Myocyte (in vitro differentiated cells): ENCODE measurements at regions not wholly inside any gene's neighbourhood (a gene's known extent, or its start where the extent isn't known, plus 50 kb on each side); places are given as distances from the start of the nearest gene placed in this dataset.
"Not testable (repeated sequence)": the region's sequence is repeated elsewhere in the genome, so short reads cannot be mapped to it uniquely, and the experiment has no call there.

ENCODE experiments used
- DNase-seq: peaks from one replicate; pipeline ENCODE4 v3.0.0-alpha.2; 2012; ENCODE audit warnings: low read depth

- no peak for DNase-seq
These were observed 429.1 kb downstream of the ACTR3B start for GRCh38 chr7:153188630-153189029.

- no peak for DNase-seq
These were observed 430.9 kb downstream of the ACTR3B start for GRCh38 chr7:153190452-153190851.

DNA sequence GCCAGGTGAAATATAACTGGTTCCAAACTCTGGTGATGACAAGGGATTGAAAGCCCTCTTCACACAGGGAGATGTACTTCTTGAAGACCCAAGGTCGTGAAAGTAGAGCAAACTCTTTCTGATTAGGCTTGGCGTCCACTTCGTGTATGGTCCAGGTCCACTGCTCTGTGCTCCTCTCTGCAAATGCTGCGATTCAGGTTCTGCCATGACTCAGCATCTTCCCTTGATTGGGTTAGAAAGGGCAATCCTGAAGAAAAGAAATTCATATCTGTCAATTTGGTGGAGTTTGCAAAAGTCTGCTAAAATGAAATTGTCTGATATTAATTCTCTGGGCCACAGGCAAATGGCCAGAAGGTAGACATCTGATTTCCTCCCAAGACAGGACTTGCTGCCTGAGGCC is 431.4 kb downstream of the ACTR3B start:
- DNase-seq, result no peak

- DNase-seq, result no peak
These were observed 433.6 kb downstream of the ACTR3B start for GRCh38 chr7:153193144-153193595.

GRCh38 chr7:153217032-153217431 is 457.5 kb downstream of the ACTR3B start:
- DNase-seq, result no peak

DNA sequence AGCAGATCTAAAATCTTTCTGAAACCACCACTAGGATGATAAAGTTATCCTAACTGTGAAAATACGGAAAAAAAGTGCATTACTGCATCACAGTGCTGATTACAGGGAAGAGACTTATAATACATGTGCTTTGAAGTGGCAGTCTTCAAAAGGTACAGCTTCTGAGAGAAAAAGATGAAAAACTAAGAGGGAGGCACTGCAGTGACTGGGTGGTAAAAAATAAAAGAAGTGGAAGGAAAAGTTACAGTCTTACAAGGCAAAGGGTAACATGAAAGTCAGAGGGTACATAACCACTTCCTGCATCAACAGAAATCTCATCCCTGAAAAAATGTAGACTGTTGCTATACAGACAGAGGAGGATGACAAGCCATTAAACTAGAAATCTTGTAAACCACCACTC is 465.3 kb downstream of the ACTR3B start:
- no peak for DNase-seq

- not testable (repeated sequence) for DNase-seq
These were observed 485.6 kb downstream of the ACTR3B start for GRCh38 chr7:153245136-153245535.

GRCh38 chr7:153245809-153246208 is 486.3 kb downstream of the ACTR3B start:
- DNase-seq, result peak; percentile 25

DNA sequence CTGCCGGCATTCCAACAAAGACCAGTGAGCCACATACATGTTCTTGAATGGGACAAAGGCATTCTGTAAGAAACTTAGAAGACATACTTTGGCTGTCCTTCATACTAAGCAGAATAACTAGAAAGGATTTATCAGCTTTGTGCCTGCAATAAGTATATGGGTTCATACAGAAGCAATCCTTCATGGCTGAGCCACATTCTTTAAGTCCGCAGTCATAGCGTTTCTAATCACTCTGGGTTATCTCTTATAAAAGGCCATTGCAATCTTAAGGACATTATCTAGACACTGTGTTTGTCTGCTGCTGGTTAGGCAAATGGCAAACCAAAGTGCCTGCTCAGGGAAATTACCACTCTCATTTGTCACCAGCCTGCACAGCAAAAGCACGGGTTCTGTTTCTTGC is 488.4 kb downstream of the ACTR3B start:
- no peak for DNase-seq

GRCh38 chr7:153258686-153259085 is 499.1 kb downstream of the ACTR3B start:
- no peak for DNase-seq

- no peak for DNase-seq
These were observed 516.8 kb downstream of the ACTR3B start for GRCh38 chr7:153276394-153276793.

DNA sequence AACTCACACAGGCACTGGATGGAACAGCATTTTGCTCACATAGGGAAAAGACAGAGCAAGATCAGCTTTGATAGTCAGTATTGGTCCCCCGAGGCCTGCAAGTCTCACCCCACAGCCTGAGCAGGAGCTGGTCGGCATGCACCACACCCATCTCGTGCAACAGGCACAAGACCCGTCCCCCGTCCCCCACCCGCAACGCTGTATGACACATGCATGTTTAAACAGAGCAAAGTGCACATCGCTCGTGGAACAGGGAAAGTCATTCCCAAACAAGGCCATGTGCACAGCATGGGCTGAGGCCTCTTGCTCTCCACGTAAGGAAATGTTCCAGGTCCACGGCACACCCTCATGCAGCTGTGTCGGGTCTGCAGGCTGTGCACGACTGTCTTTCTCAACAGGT is 527.2 kb downstream of the ACTR3B start:
- no peak for DNase-seq

DNA sequence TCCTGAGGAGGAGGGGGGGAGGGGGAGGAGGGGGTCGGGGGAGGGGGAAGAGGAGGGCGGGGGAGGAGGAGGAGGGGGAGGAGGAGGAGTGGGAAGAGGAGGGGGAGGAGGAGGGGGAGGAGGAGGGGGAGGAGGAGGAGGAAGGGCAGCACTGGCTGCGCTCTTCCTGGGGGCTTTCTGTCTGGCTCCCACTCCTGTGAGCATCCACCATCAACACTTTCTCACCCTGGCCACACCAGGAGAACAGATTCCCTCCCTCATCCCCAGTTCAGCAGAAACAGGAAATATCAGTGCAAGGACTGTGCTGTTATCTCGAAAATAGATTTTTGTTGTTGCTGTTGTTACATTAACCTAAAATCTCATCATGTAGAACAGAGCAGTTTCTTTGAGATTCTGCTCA is 530.5 kb downstream of the ACTR3B start:
- DNase-seq, result no peak

DNA sequence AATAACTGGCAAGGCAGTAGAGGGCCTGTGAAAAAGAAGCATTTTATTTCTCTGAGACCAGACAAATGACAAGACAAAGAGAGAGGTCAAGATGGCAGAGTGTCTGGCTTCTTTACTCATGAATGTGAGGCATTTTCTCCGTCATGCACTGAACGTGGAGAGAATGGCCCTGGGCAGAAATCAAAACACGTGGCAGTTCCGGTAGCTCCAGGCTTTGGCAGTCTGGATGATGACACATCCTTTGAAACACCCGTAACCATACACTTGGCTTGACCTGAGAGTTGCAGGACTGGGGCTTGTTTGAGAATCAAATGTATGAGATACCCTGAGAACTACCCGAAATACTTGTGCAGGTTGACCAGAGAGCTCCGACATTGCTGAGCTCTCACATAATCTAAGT is 537.6 kb downstream of the ACTR3B start:
- no peak for DNase-seq

DNA sequence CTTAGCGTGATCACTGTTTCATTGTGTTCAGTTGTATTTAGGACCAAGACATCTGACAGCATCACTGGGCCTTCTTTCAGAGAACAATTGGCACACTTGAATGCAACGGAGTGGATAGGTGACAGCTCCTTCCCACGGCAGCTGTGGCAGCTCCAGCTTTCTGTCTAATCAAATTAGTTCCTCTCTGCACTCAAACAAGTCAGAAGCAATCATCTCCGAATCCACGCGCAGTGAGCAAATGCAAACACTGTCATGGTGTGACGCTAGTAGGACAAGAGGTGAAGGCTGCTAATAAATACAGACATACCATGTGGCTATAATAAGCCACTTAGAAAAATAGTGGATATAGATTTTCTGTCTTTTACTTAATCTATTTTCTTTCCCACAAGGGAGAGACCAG is 542.4 kb downstream of the ACTR3B start:
- DNase-seq, result no peak

DNA sequence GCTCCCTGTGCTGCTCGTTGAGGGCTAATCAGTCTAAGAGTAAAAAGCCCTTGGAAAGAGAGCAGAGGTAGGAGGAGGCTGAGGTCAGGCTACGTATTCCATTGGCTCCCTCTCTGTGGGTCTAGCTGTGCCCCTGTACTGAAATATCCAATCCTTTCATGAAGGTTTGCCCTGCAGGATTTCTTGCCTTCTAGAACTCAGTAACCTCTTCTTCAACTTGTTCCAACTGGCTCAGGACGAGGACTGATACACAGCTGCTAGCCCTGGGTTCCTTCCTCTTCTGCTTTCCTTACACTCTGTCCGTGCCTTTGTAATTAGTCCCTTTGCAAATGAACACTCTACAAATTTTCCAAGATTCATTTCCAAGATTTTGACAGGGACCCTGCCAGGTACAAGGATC is 560.5 kb downstream of the ACTR3B start:
- DNase-seq, result no peak

GRCh38 chr7:153320681-153321080 is 561.1 kb downstream of the ACTR3B start:
- DNase-seq, result no peak

DNA sequence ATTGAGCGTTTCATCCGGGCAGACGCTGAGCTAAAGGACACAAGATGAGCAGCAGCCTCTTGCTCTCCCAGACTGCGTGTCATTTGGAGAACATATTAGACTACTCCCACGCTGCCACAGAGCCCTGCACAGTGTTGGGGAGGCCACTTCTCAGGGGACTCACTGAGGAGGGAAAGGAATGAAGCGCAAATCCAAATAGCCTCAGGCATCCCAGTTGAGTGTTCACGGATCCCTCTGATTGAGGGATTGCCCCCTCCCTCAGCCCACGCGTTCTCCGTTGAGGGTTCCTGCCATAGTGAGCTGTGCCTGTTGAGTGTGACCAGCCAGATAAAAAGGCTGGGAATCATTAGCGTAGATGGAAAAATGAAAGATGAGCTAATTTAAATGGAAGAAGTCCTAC is 563.4 kb downstream of the ACTR3B start:
- no peak for DNase-seq

DNA sequence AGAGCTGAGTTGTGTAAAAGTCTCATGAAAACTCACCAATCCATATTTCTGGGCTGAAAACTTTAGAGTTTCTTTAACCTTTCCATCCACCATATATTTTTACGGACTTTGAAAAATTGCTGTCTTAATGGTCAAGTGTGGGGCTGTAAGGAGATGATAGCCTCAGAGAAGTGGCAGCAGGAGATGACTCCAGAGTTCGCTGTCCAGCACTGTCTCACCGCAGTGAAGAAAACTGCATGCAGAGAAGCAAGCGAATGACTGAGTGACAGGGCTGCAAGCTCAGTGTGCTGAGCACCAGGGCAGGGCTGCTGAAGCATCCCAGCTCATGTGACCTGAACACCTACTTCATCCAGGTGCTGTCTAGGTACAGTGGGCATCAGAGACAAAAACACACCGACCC is 564.5 kb downstream of the ACTR3B start:
- no peak for DNase-seq

GRCh38 chr7:153327683-153328082 is 568.1 kb downstream of the ACTR3B start:
- no peak for DNase-seq

GRCh38 chr7:153331427-153331826 is 571.9 kb downstream of the ACTR3B start:
- no peak for DNase-seq

- no peak for DNase-seq
These were observed 594.5 kb downstream of the ACTR3B start for GRCh38 chr7:153354071-153354470.

DNA sequence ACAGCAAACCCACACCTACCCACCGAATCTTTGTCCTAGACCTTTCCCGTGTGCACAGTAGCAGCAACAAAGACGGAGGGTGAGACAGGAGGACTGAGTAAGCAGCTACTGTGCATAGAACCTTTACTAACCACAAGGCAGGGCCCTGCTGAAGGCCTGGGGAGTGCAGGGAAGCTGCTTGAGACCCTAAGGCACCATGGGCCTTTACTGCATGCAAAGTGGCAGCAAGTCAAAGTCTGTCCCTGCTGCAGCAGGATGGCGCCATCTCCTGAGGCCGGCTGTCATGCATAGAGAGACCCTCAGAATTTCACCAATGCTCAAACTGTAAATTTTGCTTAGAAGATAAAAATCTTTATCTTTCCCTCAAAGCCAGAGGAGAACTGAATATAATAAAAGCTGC is 610.5 kb downstream of the ACTR3B start:
- no peak for DNase-seq

- no peak for DNase-seq
These were observed 621.1 kb downstream of the ACTR3B start for GRCh38 chr7:153380636-153381035.
